AG09319 (cell line): ENCODE measurements at regions not wholly inside any gene's neighbourhood (a gene's known extent, or its start where the extent isn't known, plus 50 kb on each side); places are given as distances from the start of the nearest gene placed in this dataset.

ENCODE experiments used
- DNase-seq: peaks from one replicate; pipeline ENCODE4 v3.0.0-alpha.2; 2010; ENCODE audit warnings: low read depth; ENCODE audit errors: extremely low read depth
- CTCF ChIP-seq: IDR thresholded peaks from 2 replicates; pipeline ENCODE4 v1.5.1; 2011; ENCODE audit warnings: low read depth, mild to moderate bottlenecking, inconsistent platforms, low read length, moderate library complexity

DNA sequence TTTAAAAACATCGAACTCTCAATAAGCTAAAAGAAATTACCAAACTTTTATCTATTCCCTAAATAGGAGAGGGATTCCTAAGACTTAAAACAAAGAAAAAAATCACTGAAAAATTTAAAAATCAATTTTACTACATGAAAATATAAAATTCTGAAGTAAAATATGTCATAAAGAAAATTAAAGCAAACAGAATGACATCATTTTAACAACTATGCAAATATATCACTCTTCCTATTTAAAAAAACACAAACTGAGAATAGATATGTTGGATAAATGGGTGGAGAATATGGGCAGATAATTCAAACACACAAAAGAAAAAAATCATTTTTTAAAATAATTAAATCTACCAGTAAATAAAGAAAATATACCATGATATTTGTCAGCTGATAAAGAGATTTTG, 510.0 kb downstream of the BCL11B start:
- DNase-seq, result no peak
- no peak for TF ChIP-seq CTCF

- DNase-seq, result no peak
- no peak for TF ChIP-seq CTCF
Observed at GRCh38 chr14:98766818-98767217, 505.2 kb downstream of the BCL11B start.

- no peak for TF ChIP-seq CTCF
- DNase-seq, result no peak
Observed at GRCh38 chr14:98769326-98769725, 502.7 kb downstream of the BCL11B start.

DNA sequence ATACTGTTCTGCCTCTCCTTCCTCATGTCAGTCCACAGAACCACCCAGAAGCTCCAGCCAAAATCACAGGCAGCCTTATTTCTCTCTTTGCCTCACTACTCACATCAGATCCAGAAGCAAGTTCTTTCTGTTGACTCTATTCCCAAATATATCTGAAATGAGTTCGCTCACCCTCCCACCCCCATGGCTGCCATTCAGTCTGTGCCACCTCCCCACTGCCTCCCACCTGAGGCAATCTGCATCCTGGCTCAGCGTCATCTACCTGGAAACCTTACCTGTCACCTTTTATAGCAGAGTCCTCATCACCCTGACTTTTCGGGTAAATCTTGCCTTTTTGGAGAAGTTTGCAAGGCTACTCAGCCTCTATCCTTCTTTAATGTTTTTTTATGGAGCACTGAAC, 501.8 kb downstream of the BCL11B start:
- no peak for TF ChIP-seq CTCF
- DNase-seq, result no peak

DNA sequence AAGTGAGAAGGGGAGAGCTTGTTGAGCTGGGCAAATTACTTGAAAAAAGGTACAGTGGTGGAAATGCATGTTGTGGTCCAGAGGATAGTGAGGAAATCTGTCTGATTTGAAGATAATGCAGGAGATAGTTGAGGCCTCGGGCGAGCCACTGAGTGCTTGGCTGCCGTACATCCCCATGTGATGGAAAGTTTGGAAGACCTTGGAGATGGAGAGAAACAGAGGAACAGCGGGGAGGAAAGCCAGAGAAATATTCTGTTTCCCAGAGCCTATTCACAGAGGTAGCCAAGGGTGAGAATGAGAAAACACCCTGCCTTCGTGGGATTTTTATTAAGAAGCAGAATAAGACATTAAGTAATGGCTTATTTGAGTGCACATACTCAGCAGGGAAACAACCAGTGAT, 498.2 kb downstream of the BCL11B start:
- no peak for DNase-seq
- no peak for TF ChIP-seq CTCF

DNA sequence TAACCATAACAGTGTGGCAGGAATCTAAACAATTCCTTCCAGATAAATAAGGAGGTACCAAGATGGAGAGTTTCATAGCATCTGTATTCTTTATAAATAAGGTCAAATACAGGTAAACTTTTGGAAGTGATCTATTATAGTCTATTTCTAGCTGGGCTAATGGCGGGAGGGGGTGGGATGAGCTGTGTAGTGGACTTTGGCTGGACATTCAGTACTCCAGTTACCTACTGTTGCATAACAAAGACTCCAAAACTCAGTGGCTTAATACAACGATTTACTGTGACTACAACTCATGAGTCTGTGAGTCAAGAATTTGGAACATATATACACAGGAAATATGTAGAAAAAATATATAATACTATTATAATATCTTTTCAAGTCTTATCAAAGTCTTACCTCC, 496.1 kb downstream of the BCL11B start:
- TF ChIP-seq CTCF, result no peak
- no peak for DNase-seq

DNA sequence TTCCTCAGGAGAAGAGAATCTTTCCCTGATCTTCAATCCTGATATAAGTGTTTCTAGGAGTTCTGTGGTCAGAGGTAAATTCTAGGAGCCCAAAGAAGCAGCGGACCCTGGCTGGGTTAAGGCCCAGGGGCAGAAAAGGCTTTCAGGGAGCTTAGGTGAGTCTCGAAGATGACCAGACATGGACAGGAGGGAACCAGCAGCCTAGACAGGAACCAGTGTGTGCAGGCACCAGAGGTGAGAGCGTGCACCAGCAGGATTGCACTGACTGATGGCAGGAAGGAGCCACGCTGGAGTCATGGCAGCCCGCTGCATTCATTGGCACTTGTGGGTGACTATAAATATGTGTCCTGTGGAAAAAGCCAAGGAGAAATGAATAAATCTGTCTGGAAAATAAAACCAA, 489.9 kb downstream of the BCL11B start:
- DNase-seq, result no peak
- TF ChIP-seq CTCF, result no peak

DNA sequence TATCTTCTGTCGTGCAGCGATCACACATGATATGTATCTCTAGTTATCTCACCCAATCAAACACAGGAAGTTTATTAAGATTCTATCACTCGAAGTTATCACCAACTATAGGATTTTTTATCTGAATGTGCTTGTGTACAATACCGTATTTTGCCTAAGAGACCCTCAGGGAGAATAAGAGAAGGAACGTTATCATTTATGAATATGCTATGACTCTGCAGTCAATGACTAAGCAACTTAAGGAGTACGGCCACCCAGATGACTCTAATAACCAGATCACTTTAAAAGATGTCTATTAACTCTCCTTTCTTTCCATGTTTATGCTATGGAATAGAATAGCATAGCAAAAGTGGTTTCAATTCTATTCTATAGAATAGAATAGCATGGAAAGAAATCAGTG, 486.4 kb downstream of the BCL11B start:
- DNase-seq, result no peak
- TF ChIP-seq CTCF, result no peak
